HG02970 (cell line): ENCODE measurements at regions not wholly inside any gene's neighbourhood (a gene's known extent, or its start where the extent isn't known, plus 50 kb on each side); places are given as distances from the start of the nearest gene placed in this dataset.

ENCODE experiments used
- ATAC-seq: cut with Tn5 transposase; IDR thresholded peaks from one replicate; pipeline ENCODE4 v1.9.1; 2021; ENCODE audit warnings: mild to moderate bottlenecking, moderate library complexity, moderate number of reproducible peaks; ENCODE audit not compliant: unreplicated experiment, low FRiP score

DNA sequence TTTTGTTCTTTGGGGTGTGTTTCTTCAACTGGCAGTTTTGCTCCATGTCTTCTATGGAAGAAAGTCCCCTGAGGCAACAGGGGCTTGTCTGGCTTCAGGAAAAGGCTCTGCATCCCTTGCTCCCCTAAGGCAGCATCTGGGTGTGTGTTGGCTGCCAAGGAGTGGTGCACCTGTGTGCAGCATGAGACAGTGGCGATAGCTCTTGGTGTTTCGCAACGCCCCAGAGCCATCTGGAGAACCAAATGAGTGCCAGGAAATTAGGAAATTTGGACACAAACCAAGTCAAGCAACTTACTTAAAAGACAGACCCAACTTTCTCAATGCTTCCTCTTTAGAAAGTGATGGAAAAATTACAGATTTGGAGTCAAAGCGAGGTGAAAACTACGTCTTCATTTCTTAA is 1044.4 kb upstream of the CNTNAP5 start:
- ATAC-seq, result no peak

DNA sequence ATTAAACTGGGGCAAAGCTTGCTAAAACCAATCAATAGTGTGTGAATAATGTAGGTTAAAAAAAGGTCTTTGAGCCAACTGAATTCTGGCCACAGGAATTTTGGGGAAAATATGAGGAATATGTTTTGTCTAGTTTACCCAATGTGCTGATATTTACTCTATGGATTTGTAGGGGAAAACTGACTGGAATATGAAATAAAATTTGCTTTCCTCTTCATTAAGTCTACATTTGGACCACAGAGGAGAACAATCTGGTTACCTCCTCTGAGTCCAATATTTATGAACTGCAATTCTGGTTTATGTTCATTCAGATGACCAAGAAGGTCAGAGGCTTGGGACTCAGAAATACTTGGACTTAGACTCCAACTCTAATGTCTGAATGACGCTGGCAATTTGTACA is 1042.2 kb upstream of the CNTNAP5 start:
- no peak for ATAC-seq

DNA sequence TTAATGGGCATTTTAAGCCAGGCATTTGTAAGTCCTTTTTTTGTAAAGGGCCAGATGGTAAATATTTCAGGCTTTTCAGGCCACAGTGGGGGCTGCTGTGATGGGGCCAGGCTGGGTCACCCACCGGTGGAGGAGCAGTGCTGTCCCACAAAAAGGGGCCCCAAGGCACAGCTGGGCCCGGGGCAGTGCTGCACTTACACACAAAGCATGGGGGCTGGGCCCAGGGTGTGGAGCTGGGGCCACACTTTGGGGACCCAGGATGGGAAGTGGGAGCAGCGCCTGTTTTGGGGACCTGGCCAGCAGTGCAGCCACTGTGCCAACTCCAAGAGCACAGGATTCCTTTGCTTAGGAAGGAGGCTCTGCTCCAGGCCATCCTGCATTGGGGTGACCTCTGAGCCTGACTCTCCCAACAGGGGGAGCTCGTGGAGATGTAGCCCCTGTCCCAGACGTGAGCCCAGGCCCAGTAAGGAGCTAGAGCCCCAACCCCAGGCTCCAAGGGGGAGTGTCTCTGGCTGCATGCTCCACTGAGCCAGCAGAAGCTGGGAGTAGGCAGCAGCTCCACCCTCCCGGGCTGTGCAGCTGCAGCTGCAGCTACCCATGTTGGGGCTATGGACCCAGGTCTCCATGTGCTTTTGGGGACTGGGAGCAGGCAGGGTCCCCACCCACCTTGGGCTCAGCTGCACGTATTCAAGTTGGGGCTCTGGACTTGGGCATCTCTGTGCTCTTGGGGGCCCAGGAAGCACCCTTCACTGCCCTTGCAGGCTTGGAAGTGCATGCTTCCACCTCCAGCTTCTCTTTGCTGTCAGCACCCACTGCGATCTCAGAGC is 1036.5 kb upstream of the CNTNAP5 start:
- no peak for ATAC-seq

DNA sequence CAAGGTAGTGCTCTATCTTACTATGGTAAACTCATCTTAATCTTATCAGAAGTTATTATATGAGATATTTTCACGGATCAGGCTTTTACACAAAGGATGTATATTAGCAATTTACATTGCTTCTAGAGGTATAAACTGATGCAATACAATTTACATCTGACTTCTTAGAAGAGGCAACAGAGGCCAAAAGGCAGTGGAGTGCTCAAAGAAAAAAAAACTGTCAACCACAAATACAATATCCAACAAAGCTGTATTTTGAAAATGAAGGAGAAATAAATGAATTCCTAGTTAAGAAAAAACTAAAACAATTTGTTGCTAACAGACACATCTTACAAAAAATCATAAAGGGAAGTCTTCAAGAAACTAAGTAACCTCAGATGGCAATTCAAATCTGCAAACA is 1031.5 kb upstream of the CNTNAP5 start:
- ATAC-seq, result no peak

DNA sequence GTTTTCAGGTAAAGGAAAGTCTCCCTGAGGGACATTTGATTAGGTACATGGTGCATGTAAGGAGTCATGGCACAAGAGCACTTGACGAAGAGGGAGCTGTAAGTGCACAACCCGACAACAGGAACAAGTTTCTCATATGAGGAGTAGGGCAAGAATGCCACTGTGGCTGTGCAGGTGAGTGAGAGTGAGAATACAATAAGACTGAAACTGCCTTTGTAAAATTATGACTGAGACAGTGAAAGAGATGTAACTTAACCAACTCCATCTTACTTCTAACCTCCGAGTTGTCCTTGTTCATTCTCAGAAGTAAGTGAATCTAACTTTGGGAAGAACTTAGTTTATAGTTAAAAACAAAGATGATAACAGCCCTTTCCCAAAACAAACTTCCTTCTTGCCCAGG is 1025.8 kb upstream of the CNTNAP5 start:
- ATAC-seq, result no peak

DNA sequence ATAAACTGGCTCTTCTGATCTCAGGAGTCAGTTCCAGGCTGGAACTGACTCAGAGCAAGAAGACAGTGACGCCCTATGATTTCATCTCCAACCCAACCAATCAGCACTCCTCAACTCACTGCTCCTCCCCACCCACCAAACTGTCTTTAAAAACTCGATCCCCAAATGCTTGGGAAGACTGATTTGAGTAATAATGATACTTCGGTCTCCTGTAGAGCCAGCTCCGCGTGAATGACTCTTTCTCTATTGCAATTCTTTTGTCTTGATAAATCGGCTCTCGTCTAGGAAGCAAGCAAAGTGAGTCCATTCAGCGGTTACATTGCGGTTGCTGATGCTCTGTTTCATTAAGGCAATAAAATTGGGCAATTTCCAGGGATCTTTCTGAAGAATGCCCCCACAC is 1025.3 kb upstream of the CNTNAP5 start:
- no peak for ATAC-seq

DNA sequence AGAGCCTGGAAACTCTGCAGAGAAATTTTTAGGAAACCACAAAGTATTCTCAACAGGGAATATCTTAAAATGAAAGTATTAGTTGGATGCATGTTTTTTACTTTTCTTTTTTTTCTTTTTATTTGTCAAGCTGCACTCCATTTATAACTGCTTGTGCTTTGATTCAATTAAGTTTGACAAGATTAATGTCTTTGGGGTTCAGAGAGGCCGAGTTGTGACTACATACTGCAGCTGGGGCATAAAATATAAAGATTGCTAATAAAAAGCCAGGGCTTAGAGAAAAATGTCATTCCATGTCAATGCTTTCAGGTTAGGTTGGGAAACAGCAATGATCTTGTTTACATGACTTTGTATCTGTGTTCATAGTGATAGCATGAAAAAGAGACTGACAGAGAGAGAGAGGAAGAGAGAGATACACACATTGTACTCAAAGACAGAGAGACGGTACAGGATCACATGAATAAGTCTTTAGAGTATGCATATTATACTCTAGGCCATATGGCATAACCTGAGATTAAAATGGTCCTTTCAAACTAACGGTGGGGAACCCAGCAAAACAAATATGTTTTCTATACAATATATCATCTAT is 1022.3 kb upstream of the CNTNAP5 start:
- ATAC-seq, result no peak

DNA sequence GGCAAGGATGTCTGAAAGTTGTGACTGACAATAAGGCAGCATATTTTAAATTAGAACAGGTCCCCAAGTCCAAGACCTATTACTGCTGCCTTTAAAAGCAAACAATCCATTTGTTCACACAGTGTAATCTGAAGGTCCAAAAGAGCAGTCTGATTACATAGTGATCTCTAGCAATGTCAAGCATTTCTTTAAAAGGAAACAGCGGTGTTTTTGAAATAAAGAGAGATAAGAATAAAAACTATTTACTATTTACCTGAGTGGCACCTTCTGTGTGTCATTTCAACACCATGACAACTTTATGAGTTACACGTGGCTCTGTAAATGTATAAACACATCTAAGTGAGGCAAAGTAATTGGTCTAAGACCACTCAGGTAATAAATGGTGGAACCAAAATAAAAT is 1009.9 kb upstream of the CNTNAP5 start:
- ATAC-seq, result no peak

DNA sequence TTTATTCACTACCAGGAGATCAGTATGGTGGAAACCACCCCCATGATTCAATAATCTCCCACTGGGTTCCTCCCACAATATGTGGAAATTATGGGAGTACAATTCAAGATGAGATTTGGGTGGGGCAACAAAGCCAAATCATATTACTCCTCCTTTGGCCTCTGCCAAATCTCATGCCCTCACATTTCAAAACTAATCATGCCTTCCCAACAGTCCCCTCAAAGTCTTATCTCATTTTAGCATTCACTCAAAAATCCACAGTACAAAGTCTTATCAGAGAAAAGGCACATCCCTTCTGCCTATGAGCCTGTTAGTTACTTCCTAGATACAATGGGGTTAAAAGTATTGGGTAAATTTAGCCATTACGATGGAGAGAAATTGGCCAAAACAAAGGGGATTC is 989.5 kb upstream of the CNTNAP5 start:
- ATAC-seq, result no peak

DNA sequence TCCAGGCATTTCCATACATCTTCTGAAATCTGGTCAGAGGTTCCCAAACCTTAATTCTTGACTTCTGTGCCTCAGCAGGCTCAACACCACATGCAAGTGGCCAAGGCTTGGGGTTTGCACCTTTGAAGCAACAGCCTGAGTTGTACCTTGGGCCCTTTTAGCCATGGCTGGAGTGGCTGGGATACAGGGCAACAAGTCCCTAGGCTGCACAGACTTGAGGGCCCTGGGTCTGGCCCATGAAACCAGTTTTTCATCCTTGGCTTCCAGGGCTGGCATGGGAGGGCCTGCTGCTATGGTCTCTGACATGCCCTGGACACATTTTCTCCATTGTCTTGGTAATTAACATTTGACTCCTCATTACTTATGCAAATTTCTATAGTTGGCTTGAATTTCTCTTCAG is 988.8 kb upstream of the CNTNAP5 start:
- no peak for ATAC-seq

DNA sequence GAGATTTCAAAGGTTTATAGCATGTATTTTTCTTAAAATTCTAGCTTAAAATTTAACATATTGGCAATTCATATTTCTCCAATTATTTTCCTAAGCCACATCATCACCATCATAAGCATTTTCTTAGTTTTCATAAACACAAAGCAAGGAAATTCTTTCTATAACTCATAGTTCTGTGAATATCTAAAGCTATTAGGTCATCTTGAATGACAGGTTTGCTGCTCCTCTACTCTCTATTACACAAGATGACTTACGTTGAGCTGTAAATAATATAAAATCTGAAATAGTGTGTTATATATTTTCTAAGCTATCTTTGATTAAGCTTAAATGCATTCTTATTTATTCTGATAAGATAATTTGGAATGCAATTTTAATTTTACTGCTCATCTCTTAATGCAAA is 984.6 kb upstream of the CNTNAP5 start:
- no peak for ATAC-seq

DNA sequence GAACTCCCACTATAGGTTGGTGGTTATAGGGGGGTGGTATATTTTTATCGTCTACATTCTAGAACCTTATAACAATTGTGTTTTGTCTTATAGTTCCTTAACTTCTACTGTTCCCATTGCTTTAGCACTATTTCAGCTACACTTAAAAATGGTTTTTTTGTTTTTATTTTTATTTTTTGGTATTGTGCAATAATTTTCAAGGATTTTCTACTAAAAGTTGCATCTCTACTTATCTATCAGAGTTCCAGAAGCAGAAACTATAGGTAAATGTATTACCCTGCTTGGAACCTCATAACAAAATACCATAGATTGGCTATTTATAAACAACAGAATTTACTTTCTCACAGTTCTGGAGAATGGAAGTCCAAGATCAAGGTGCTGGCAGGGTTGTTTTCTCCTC is 981.6 kb upstream of the CNTNAP5 start:
- no peak for ATAC-seq

DNA sequence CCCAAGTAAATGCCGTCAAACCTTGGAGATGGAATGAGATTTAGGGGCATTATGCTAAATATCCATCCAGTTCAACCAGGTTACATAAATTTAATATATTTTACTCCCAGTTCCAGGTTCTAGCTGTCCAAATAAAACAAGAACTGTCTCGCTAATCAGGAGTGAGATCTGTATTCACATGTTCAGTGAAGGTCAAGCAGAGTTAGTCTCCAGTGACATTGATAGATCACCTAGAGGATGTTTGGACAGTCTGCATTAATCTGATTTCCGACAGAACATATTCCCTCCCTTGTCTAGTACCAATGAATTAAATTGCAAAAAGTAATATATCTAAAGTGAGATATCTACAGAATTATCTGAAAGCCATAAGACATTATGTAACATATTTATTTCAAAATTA is 979.4 kb upstream of the CNTNAP5 start:
- ATAC-seq, result no peak

DNA sequence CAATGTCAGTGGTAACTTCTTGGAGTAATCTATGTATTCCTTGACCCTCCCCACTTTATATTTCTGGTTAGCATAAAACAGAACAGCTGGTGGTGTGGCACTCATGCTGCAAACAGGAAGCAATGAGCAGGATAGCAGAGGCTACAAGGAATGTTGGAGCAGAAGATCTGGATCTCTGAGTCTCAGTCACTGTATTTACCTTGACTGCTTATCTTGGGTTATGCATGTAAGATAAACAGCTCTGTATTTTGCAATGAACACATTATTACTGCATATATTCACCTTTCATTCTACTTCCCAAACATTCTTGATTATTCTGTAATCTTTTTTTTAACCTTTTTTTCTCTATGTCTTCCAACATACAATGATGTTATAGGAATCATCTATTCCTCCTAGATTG is 977.9 kb upstream of the CNTNAP5 start:
- no peak for ATAC-seq

DNA sequence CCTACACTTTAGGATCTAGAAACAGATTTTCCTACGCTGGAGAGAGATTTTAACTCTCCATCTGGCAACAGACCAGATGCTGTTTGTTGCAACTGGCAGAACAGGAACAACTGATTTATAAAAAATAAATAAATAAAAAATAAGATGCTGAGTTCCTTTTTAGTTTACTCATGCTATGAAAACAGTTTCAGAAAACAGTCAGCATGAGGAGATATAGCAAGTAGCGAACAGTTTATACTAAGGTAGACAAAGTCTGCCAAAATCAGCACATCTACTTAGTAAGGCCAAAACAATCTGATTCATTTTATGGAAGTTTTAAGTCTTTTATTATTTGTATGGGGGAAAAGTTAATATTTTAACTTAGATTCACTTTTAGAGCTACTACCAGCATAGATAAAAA is 974.0 kb upstream of the CNTNAP5 start:
- no peak for ATAC-seq

DNA sequence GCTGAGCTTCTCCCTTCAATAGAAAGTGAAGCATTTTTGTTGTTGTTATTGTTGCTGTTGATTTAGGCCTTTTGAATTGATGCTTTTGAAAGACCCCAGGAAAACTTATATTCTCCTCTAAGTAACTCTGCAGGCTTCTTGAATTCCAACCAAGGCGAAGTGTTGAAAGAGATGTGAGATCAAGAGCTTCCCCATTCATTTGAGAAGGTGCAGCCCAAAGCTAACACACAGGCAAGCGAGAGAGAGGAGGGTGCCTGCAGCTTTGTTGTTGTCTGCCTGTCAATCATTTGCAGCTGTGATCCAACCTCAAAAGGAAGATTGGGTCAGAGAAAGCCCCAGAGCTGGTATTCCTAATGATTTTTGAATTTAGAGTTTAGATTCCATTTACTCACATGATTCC is 963.6 kb upstream of the CNTNAP5 start:
- no peak for ATAC-seq

DNA sequence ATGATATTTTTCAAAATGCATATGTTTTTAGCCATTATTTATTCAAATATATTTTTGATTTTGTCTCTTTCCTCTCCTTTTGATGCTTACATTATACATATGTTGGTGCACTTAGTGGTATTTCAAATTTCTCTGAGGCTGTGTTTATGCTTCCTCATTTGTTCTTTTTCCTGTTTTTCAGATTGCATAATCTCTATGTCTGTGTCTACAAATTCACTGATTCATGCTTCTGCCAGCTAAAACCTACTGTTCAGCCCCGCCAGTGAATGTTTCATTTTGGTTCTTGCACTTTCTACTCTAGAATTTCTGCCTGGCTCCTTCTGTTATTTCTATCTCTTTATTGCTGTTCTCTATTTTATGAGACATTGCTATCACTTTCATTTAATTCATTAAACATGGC is 951.7 kb upstream of the CNTNAP5 start:
- no peak for ATAC-seq

DNA sequence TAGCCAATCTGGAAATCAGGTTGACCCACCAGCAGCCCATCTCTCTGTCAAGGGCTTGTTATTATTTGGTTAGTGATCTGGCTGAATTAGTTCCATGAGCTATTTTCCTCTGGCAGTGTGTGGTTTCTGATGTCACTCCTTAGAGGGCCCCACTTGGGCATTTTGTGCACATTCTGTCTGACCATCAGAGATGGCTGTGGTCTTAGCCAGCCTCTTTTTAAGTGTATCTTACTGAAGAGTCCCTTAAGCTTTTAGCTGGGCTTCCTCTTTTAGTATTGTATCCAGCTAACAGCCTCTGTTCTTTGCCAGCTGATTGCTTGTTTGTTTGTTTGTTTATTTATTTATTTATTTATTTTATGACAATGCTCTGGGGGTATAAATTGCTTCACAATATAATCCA is 951.1 kb upstream of the CNTNAP5 start:
- no peak for ATAC-seq

DNA sequence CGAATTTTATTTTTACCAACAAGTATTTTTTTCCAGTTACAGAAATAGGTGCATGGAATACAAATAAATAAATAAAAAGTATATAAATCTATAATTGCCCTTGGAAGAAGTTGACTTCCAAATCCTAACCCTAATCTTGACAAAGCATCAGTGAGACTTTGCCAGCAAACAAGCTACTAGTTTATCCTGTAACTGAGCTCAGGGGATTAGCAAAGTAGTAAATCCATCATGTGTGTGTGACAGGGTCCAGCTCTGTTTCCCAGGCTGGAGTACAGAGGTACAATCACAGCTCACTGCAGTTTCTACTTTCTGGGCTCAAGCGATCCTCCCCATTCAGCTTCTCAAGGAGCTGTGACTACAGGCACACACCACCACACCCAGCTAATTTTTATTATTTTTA is 948.0 kb upstream of the CNTNAP5 start:
- ATAC-seq, result no peak

DNA sequence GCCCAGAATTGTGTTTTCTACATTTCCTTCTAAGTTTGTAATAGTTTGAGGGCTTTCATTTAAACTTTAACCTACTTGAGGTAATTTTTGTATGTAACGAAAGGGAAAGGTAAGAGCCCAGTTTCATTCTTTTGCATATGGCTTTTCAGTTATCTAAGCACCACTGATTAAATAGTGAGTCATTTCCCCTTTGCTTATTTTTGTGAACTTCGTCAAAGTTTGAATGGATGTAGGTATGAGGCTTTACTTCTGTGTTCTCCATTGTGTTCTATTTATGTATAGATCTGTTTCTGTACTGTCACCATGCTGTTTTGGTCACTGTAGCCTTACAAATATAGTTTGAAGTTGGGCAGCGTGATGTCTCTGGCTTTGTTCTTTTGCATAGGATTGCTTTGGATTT is 944.8 kb upstream of the CNTNAP5 start:
- ATAC-seq, result no peak

DNA sequence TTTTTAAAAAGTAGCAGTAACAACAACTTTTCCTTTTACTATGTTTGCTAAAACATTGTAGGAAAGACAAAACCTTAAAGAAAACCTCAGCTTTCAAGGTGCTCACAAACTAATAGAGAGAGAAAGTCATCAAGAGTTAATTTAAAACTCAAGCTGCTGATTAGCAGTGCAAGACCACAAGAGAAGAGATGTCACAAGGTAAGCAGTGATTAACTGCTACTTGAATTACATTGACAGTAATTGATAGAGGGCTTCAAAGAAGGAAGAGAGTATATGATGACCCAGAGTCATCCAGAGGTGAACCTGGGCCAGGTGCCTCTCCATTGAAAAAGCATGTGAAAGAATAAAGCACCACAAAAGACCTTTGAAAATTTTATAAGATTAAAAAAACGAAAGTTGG is 939.6 kb upstream of the CNTNAP5 start:
- ATAC-seq, result no peak

DNA sequence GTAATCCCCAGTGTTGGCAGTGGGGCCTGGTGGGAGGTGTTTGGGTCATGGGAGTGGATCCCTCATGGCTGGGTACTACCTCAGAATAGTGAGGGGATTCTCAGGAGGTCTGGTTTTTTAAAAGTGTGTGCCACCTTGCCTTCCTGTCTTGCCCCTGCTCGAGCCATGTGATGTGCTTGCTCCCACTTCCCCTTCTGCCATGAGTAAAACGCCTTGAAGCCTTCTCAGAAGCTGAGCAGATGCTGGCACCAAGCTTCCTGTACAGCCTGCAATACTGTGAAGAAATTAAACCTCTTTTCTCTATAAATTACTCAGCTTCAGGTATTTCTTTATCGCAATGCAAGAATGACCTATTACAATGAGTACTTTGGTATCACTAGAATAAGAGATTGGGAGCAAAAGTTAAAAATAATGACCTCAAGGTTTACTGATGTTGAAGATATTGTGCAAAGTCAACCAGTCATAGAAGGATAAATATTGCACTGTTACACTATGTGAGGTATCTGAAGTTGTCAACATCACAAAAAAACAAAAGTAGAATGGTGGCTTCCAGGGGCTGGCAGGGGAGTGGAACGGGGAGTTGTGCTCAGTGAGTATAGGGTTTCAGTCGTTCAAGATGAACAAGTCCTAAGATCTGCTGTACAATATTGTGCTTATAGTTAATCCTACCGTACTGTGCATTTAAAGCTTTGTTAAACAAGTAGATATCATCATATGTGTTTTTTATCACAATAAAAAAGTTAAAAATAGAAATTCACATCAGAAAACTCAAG is 938.3 kb upstream of the CNTNAP5 start:
- no peak for ATAC-seq
